22Rv1 (cell line): ENCODE measurements at regions not wholly inside any gene's neighbourhood (a gene's known extent, or its start where the extent isn't known, plus 50 kb on each side); places are given as distances from the start of the nearest gene placed in this dataset.

Experiments
- ZFX ChIP-seq: fragments of 450-650 bp; IDR thresholded peaks from 2 replicates; pipeline ENCODE4 v1.6.1; 2017; ENCODE audit warnings: antibody characterized with exemption, borderline replicate concordance
- TF ChIP-seq, protein P1 (sequence below): fragments of 450-650 bp; IDR thresholded peaks from 2 replicates; pipeline ENCODE4 v1.5.1; 2017; ENCODE audit warnings: mild to moderate bottlenecking

DNA sequence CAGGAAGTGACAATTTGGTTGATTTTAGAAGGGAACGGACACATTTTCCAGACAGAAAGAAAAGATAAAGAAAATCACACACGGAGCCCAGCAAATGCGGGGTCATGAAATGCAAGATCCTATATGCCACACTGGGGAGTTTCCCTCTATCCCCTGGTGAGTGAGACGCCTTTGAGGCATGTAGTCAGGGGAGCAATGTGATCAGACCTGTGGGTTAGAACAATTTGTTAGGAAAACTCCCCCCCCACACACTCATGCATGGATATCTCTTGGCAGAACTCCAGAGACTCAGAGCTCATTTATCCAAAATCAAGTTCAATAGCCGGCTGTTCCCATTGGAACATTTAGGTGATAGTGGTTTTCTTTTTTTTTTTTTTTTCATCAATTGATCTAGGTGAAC is 71.7 kb upstream of the TRIO start:
- TF ChIP-seq, protein P1, sequence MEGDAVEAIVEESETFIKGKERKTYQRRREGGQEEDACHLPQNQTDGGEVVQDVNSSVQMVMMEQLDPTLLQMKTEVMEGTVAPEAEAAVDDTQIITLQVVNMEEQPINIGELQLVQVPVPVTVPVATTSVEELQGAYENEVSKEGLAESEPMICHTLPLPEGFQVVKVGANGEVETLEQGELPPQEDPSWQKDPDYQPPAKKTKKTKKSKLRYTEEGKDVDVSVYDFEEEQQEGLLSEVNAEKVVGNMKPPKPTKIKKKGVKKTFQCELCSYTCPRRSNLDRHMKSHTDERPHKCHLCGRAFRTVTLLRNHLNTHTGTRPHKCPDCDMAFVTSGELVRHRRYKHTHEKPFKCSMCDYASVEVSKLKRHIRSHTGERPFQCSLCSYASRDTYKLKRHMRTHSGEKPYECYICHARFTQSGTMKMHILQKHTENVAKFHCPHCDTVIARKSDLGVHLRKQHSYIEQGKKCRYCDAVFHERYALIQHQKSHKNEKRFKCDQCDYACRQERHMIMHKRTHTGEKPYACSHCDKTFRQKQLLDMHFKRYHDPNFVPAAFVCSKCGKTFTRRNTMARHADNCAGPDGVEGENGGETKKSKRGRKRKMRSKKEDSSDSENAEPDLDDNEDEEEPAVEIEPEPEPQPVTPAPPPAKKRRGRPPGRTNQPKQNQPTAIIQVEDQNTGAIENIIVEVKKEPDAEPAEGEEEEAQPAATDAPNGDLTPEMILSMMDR = no peak
- TF ChIP-seq ZFX = no peak
